Stimulated activated CD4-positive, alpha-beta T cell treated with anti-CD3 and anti-CD28 coated beads, Interleukin-12 subunit alpha, Interleukin-12 subunit beta, amount 100 ng/mL, for 48 hours (primary cell): ENCODE measurements at regions not wholly inside any gene's neighbourhood (a gene's known extent, or its start where the extent isn't known, plus 50 kb on each side); places are given as distances from the start of the nearest gene placed in this dataset.

Source experiments
- DNase-seq, 3 donors: peaks; one replicate each; pipeline ENCODE4 v3.0.0-alpha.2; 2020; ENCODE audit warnings: low read depth in 2 of 3, low spot score in 1 of 3

DNA sequence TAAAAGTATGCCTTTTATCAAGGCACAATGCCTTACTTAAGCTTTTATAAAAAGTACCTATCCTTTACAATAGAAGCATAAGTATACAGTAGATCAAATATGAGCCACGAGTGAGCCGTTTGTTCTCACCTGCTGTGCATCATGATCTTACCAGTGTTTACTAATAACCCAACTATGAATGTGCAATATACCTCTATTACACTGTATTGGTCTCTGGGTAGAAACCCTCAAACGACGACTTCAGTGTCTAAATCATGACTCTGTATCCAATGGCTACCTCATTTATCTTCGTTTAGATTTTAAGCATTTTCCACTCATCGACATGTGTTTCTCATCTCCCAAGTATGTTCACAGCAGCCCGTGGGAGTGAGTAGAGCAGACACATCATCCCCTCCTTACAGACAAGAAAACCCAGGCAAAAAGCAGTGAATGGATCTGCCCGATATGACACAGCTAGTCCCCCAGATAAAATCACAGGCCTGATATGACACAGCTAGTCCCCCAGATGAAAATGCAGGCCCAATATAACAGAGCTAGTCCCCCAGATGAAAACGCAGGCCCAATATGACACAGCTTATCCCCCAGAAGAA is 279.8 kb downstream of the TNS1 start:
- no peak for DNase-seq

DNA sequence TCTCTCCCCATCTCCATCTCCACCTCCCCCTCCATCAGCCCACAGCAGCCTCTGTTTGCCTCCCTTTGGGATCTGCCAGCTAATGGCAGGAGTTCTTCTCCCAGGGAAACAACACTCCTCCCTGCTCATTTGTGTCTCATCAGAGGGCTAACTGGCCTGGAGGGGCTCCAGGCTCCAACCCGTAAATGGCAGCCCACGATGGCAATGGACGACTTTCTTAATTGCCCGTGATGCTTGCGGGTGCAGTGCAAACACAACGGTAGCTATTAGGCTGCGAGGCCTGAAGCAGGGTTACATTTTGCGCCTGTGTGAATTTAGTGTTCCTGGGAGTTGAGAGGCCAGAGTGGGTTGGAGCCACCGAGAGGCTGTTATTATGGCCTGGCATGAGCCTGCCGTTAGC is 285.1 kb downstream of the TNS1 start:
- DNase-seq, result no peak

DNA sequence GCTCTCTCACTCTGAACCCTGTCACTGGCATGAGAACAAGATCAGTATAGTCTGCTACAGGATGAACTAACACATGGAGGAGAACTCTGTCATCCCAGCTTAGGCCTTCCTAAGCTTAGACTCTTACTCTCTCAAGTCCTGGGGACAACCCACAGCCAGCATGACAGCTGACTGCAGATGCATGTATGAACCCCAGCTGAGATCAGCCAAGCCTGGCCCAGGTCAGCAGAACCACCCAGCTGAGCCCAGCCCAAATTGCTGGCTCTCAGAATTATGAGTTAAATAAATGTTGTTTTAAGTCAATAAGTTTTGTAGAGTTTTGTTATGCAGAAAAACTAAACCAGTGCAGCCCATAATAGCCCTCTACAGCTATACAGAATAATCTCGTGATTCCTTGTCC is 287.3 kb downstream of the TNS1 start:
- DNase-seq, result no peak

DNA sequence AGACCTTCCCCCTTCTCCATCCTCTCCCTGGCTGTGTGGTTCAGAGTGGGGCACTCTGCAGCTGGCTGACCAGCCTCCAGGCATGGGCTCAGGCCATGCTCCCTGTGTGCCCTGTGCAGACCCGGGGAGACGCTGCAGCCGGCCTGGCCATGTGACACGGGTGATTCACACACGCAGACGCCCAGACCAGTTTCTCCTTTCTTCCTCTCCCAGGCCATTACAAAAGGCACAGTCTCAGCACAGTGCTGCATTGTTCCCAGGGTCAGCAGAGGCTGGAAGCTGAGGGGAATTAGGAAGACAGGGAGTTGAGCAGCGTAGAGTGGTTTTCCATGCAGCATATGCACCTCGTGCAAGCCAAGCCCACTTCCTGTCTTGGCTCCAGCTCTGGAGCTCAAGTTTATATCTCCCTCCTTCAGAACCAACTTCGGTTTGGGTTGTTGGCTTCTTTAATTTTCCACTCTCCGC is 288.5 kb downstream of the TNS1 start:
- no peak for DNase-seq

DNA sequence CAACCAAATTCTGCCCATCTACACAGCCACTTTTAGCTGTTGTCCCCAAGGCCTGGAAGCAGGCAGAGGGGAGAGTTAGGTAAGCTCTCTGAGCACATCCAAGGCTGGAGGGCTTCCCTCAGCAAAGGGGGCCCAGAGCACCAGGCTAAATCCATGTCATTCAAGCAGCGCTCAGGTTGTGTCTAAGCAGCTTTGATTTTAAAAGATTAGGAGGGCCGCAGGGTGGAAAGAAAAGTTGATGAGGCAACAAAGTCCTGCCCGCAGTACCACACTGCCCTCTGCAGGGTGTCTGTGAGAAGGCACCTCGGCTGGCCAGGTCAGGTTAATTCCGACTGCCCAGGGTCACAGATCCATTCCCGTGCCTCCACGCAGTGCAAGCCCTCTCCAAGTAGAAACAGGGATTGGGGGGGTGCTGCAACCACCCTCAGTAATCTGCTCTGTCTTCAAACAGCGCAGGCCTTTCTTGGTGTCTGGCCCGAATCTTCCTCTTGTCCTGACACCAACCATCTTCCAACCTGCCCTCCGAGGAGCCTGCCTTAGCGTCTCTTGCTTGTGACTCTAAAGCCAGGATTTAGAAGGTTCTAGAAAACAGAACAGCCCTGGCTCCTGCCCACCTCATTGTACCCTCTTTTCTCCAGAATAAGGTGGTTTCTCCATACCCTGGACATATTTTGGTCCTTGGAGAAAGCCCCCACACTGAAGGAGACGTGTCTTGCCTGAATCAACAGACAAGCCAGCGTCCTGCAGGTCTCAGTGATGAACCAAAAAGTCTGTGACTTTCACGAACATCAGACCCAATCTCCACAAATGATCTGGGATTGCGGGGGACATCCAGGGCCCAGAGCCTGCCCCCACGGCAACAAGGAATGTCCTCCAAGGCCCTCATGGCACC is 289.2 kb downstream of the TNS1 start:
- peak; percentile 52 to 84 (median 61) for DNase-seq

DNA sequence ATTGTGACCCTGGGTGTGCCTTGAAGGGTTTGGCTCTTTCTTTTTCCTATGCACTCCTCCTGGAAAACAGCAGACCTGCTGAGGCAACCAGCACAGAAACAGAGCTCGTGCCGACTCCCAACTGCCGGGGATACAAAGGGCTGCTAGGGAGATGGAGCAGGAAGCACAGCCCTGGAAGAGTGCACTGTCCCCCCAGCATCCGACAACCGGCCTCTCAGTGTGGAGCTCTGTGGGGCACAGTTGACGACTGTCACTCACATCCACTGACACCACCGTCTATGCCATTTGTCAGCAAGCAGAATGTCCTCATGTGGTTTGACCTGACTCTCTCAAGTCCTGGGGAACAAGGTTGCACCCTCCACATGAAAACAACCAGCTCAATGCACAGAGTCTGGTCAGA is 290.4 kb downstream of the TNS1 start:
- DNase-seq, result no peak

DNA sequence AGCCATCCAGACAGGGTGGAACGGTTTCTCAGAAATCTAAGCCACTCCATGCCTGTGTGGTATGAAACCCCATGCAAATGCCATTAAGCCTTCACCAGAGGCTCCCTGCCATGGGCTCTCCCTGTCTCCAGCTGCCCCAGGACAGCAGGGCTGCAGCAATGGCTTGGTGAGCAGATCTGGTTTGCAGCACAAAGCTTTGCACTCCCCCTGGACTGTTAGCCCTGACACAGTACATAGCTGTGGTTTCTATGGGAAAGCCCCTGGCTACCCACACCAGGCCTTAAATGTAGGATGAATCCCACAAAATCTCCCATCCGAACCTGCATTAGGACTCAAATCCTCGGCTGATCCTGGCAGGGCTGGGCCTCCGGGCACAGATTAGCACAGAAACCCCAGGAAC is 291.6 kb downstream of the TNS1 start:
- no peak for DNase-seq

DNA sequence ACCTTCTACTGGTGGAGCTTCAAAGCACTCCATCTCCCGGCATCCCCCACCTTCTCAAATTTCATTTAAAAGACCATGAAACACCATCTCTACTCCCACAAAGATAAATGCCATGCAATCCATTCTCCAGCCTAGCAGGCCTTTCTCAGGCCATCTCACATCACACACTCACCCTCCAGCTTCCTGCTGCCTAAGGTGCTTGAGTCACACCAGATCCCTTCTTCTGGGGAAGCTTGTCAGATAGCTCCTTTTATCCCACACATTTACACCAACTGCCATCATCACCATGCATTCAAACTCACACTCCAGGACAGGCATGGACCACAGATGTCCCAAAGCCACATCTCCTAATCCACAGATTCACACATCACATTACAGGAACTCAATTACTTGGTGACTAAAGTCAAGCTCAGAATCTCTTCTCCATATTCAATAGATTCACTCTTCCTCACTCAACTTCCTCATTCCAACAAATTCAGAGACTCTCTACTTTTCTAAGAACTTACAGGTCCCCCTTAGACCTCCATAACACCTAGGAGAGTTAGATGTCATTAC is 292.5 kb downstream of the TNS1 start:
- no peak for DNase-seq

DNA sequence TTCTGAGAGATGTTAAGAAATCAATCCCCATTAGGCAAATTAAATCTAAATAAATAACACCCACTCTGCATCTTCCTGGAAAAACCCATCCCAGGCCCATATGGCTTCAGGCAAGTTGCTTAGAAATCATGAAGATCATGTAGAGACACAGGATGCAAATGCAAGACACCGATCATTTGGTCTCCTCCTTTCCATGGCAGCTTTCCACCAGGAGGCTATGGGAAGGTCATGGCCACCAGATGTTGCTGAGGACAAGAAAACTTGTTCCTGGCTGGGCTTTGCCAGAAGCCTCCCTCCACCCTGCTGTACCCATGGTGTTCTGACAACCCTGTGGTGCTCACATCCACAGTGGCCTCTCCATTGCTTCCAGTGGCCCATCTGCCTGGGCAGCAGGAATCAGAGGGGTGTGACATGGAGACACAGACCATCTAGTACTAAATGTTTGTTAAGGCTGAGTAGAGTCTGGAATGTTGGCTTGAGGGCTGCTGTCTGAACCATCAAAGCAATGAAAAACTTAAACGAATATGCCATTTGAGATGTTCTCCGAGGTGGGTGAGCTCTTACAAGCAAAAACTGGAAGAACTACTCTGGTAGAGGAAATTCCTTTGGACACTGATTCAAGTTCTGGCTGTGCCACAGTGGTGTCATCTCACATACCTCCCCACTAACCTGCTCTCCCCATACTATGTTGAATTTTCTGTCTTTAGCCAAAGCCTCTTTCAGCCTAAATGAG is 293.2 kb downstream of the TNS1 start:
- DNase-seq, result no peak

DNA sequence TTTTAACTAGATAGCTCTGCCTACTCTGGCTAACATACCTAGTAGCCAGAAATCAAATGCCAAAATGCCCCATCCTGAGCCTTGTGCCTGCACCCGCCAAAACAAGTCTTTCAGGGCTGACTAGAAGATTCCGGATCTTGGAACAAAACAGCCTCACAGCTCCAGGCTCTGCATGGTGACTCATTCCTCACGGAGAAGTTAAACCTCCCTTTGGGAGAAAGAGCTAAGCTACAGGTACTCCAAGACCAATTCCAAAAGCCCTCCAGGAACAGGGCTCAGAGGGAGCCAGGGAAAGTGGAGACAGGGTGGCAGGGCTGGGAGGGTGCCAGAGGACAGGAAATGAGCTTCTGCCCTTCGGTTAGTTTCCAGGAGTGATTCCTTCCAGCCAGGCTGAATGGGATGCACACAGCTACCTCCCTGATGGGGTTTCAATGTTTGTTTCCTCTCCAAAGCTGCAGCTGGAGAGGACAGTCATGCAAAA is 295.6 kb downstream of the TNS1 start:
- DNase-seq, result no peak

DNA sequence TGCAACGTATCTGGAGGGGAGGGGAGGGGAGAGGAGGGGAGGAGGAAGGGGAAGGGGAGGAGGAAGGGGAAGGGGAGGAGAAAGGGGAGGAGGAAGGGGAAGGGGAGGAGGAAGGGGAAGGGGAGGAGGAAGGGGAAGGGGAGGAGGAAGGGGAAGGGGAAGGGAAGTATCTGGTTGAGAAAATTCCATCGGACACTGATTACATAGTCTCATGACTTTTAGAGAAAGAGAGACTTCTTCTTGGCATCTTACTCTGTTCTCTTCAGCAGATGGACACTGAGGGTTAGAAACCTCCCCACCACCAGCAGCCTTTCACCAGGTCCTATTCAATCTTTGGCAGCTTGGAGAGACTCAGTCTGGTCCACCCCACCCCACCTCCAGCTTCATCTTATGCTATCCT is 296.3 kb downstream of the TNS1 start:
- DNase-seq, result no peak

DNA sequence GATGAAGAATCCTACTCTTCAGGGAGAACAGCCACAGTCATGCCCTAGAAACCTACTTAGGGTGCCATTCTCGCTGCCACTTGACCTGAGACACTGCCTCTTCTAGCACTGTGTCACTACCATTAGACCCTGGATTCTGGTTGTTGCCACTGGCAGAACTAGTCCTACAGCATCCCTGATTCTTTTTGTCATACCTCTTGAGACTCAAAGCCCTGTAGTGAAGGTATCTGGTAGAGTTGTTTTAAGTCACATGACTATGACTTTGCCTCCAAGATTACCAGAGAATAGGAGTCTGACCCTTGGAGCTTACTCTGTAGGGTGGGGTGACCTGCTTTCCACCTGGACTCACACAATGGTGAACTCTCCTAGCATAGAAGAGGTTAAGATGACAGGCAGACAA is 296.7 kb downstream of the TNS1 start:
- DNase-seq, result no peak

DNA sequence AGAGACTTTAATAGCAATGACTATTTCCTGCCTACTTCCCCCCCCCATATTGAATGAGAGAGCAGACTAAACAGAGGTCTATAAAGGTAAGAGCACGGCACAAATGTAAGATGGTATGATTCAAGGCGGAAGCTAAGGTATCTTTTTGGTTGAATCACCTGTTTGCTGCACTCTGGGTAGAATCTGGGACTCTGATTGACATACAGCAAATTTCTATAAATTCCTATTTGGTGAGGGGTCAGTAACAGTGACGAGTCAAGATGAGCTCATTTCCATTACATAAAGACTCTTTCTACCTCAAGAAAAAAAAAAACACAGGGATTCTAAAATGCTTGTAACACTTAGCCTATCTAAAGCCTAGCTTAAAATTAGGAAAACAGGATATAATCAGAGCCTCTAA is 297.3 kb downstream of the TNS1 start:
- DNase-seq, result no peak

DNA sequence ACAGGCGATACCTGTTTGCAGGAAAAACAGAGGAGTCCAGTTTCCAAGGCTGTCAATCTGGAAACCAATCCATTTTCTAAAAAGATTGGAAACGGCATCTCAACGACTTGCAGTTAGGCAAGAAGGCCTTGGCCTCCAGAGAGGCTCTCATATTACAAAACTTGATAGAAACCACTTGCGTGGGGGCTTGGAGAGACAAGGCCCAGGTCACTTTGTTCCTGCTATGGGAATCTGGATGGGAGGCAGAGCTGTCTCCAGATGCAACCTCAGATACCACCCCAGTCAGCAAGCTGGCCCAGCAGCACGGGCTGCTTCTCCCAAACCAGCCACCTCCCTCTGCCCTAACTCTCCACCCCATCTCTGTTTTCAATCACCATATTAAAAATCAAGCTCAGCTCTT is 298.8 kb downstream of the TNS1 start:
- no peak for DNase-seq

DNA sequence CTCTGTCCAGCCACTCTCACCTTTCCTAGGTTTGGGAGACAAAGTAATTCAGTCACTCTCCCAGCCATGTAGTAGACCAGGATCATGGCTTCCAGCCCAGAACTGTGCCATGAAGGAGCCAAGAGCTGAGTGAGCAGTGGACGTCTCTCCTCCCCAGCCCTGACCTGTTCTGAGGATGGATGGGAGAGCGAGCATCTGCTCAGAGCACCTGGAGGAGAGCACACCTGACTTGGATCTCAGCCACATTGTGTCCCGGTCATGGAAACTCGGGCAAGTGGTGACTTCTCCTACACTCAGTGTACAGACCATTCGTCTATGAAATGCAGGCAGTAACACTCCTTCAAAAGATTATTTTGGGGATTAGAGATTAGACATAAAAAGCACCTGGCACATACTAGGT is 299.7 kb downstream of the TNS1 start:
- DNase-seq, result no peak

DNA sequence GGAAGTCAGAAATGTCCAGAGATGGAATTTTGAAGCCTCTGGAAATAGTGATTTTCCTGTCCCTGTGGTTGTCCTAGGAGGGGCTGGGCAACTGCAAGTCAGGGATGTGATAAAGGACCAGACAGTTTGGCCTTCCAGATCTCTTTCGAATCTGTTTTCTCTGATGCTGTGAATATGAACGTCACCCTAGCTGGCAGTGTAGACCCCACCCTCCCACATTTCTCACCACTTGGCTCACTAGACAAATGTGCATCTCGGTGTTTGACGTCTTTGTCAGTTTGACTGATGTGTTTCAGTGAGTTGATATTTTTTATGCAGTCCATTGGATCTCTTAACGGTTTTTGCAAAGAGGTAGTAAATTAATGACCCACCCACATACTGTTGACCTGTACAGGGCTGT is 301.2 kb downstream of the TNS1 start:
- no peak for DNase-seq

DNA sequence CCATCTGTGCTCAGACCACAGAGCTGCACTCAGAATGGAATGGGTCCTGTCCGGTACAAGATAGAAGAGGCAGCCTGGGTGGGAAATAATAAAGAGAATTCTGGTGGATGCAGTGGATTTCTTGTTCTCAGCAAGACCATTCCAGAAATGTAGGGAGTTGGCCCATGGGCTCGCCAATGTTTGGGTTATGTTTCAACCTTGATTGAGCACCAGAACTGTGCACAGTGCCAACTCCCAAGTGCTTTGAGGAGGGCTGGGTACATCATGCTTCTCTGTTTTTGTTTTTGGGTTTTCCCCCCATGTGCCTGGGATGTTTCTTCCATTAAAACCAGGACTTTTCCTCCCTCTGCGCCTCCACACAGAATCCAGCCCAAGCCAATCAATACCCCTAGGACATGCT is 304.1 kb downstream of the TNS1 start:
- DNase-seq, result no peak

DNA sequence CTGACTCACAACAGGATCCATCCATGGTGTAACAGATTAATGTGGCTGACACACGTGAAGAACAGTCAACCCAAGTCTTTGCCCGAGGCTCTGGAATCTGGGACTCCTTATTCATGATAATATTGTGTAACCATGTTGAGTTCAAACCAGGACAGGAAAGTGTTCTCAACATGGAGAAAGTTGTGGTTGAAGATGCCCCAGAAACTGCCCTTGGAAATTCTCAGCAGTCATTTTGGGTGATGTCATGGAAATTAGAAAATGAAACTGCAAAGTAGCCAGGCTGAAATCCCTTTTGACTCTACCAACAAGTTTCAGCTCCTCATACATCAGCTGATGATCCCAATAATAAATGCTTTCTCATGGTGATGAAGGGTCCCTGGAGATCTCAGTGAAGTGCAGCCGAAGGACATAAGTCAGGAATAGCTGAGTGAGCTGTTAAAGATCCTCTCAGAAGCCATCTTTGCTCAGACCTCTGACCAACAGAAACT is 307.7 kb downstream of the TNS1 start:
- no peak for DNase-seq

DNA sequence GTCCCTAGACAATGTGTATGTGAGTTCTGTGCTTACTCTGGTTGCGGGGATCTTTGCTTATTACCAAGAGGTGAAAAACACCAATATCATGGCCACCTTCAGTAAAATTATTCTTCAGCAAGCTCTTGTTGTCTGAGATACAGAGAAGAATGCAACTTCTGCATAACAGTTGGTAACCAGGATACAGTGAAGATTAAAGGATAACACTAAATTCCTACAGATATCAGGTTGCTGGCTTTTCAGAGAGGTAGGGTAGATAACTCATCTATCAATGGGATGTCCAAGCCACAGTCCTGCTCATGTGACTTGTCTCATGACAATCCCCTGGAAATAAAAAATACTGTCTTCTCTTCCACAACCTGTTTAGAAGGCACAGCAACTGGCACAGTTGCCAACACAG is 308.5 kb downstream of the TNS1 start:
- DNase-seq, result no peak

DNA sequence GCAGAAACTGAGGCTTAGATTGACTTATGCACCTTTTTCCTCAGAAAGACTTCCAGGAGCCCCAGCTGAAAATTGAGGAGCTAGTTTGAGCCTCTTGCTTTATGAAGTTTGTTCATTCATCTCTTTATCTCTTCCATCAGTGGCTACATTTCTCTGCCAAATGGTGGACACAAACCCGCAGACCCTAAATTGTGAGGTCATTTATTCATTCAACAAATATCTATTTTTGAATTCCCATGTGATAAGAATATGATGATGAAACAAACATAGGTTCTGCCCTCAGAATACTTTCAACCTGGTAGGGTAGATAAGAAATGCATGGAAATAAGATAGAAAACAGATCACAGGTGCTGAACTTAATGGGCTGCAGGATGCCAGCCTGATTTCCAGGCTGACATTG is 309.4 kb downstream of the TNS1 start:
- DNase-seq, result no peak

DNA sequence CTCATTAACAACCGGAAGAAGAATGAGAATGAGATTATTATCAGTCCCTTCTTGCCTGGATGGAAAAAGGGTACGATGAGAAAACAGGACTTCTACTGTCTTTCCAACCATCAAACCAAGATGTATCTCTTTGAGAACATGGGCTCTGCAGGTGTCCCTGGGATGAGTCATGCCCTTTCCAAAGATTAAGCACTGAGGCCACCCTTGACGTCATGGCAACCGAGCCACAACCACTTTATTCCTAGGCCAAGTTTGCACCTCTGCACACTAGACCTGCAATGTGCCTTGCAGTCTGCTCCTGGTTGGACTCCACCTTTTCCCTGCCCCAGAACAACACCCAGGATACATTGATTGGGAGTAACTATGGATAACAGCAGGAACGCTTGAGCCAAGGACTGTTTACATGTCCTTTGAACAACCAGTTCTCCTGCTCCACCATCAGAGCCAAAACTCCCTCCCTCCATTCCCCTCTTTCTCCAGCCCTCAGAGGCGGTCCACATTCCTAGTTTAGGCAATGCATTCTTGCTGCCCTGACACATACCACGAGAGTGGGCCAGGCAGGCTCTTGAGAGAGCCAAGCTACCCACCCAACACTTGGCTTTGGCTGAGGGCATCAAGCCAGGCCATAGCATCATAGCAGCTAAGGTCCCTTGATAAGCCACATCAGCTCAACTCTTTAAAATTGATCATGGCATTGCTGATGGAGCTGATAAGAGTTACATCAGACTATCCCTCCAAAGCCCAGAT is 310.7 kb downstream of the TNS1 start:
- no peak for DNase-seq
